ENCODE measurements at regions not wholly inside any gene's neighbourhood (a gene's known extent, or its start where the extent isn't known, plus 50 kb on each side); places are given as distances from the start of the nearest gene placed in this dataset.

- TF ChIP-seq CTCF (IDR thresholded peaks at IDR 0.05; ENCODE audit: low read length) (no peak), EZH2 (optimal IDR thresholded peaks at IDR 0.05; ENCODE audit: low read depth, low read length) (no peak), EZH2phosphoT487 (IDR thresholded peaks at IDR 0.05; ENCODE audit: low read length) (no peak)
These were observed 166.2 kb upstream of the CHD6 start for GRCh38 chr20:41784209-41784958.
